A549 (cell line): ENCODE measurements at regions not wholly inside any gene's neighbourhood (a gene's known extent, or its start where the extent isn't known, plus 50 kb on each side); places are given as distances from the start of the nearest gene placed in this dataset.

ENCODE experiments used
- ATAC-seq, 2 experiments: fragments of 200-7000 bp in 1 of 2; fragments of >200 bp in 1 of 2; cut with Nextera tagmentation in 1 of 2; cut with Tn5 transposase in 1 of 2; 3 replicates each; pipeline versions ENCODE4 v1.8.0 to v1.9.1; 2018 to 2020; ENCODE audit warnings: mild to moderate bottlenecking in 1 of 2, moderate library complexity in 1 of 2
- CTCF ChIA-PET: fragments of 300-600 bp; sonication (Branson Sonifier 250); formaldehyde crosslinking; extraction: SDS; loops from one replicate; lab custom pipeline; 2021; ENCODE audit warnings: antibody characterized with exemption, inconsistent platforms; lab: Yijun Ruan, JAX
- POLR2A ChIA-PET: fragments of 350-600 bp; formaldehyde crosslinking; extraction: SDS; loops from one replicate; lab custom pipeline; 2021; ENCODE audit warnings: antibody characterized with exemption, inconsistent platforms; lab: Yijun Ruan, JAX
- DNase-seq, 2 experiments: peaks; one replicate each; pipeline versions ENCODE4 v3.0.0 to v3.0.0-alpha.2; 2011 to 2016; ENCODE audit warnings: low read depth in 1 of 2, low spot score in 1 of 2
- FAIRE-seq: peaks from 2 replicates; lab custom pipeline; 2011; peaks lifted over from hg19 to GRCh38; lab: Jason Lieb, UNC
- H3K27ac ChIP-seq, 2 experiments: fragments of >200 bp; sonication (Bioruptor Twin); formaldehyde crosslinking; 3 replicates each; pipeline ENCODE4 v1.5.1; 2016 to 2017
- H3K4me1 ChIP-seq: fragments of >200 bp; sonication (Bioruptor Twin); formaldehyde crosslinking; 3 replicates; pipeline ENCODE4 v1.6.1; 2016
- H3K4me2 ChIP-seq: fragments of >200 bp; sonication (Bioruptor Twin); formaldehyde crosslinking; 3 replicates; pipeline ENCODE4 v1.6.1; 2016
- H3K4me3 ChIP-seq: fragments of >200 bp; sonication (Bioruptor Twin); formaldehyde crosslinking; 3 replicates; pipeline ENCODE4 v1.5.1; 2016
- H3K9me3 ChIP-seq: fragments of >200 bp; sonication (Bioruptor Twin); formaldehyde crosslinking; 3 replicates; pipeline ENCODE4 v1.6.1; 2016
- BHLHE40 ChIP-seq: IDR thresholded peaks from 2 replicates; pipeline ENCODE4 v1.6.1; 2012; ENCODE audit warnings: low read depth, low read length, inconsistent platforms
- FOXS1 ChIP-seq: fragments of 250-450 bp; sonication (Bioruptor Pico); IDR thresholded peaks from 2 replicates; pipeline ENCODE4 v1.5.0; 2020; ENCODE audit warnings: mild to moderate bottlenecking, moderate library complexity
- HOXA7 ChIP-seq: fragments of 250-450 bp; sonication (Bioruptor Pico); IDR thresholded peaks from 2 replicates; pipeline ENCODE4 v1.5.0; 2020; ENCODE audit warnings: mild to moderate bottlenecking, moderate library complexity
- JUNB ChIP-seq: fragments of >200 bp; sonication (Bioruptor Twin); formaldehyde crosslinking; IDR thresholded peaks from 2 replicates; pipeline ENCODE4 v1.6.1; 2016
- KDM1A ChIP-seq: fragments of 200-600 bp; sonication (generic); IDR thresholded peaks from 2 replicates; pipeline ENCODE4 v1.6.1; 2016; ENCODE audit warnings: low read depth, mild to moderate bottlenecking
- MAFK ChIP-seq: fragments of 450-650 bp; IDR thresholded peaks from 2 replicates; pipeline ENCODE4 v1.6.1; 2014; ENCODE audit not compliant: partially characterized antibody
- MAZ ChIP-seq: fragments of 150-350 bp; IDR thresholded peaks from 2 replicates; pipeline ENCODE4 v1.6.1; 2014; ENCODE audit warnings: antibody characterized with exemption, low read depth, low read length, borderline replicate concordance
- MYC ChIP-seq: IDR thresholded peaks from 2 replicates; pipeline ENCODE4 v1.6.1; 2012; ENCODE audit warnings: mild to moderate bottlenecking, inconsistent platforms, low read length, improper control_type of control experiment, borderline replicate concordance
- NPAS2 ChIP-seq: fragments of 250-450 bp; sonication (Bioruptor Pico); IDR thresholded peaks from 2 replicates; pipeline ENCODE4 v1.8.0; 2022; ENCODE audit warnings: mild to moderate bottlenecking, moderate library complexity, borderline replicate concordance
- NR3C1 ChIP-seq: fragments of >200 bp; sonication (Bioruptor Twin); formaldehyde crosslinking; IDR thresholded peaks from 3 replicates; pipeline ENCODE4 v1.6.1; 2017
- POLR2AphosphoS2 ChIP-seq: conservative IDR thresholded peaks from 2 replicates; pipeline ENCODE4 v1.6.1; 2012; ENCODE audit warnings: low read length, improper control_type of control experiment, inconsistent platforms
- RNF2 ChIP-seq: fragments of 200-600 bp; sonication (generic); IDR thresholded peaks from 2 replicates; pipeline ENCODE4 v1.6.1; 2016; ENCODE audit warnings: low read depth, mild to moderate bottlenecking, antibody characterized with exemption, moderate library complexity, borderline replicate concordance
- ZNF302 ChIP-seq: fragments of 250-450 bp; sonication (Bioruptor Pico); IDR thresholded peaks from 2 replicates; pipeline ENCODE4 v1.9.0; 2021; ENCODE audit warnings: inconsistent platforms, mild to moderate bottlenecking, moderate library complexity
- ZSCAN20 ChIP-seq: fragments of 250-450 bp; sonication (Bioruptor Pico); IDR thresholded peaks from 2 replicates; pipeline ENCODE4 v1.8.0; 2022; ENCODE audit warnings: mild to moderate bottlenecking, moderate library complexity
- WGBS: methylation state at CpG from one replicate; pipeline ENCODE4 v1.1.6; 2017; ENCODE audit errors: missing lambda C conversion rate; 5-methylcytosine and 5-hydroxymethylcytosine counted together
- TF ChIP-seq, protein P1 (sequence below): IDR thresholded peaks from 2 replicates; pipeline ENCODE4 v1.6.1; 2012; ENCODE audit warnings: low read depth, borderline replicate concordance
- TF ChIP-seq, protein P2 (sequence below): fragments of 200-600 bp; sonication (generic); IDR thresholded peaks from 2 replicates; pipeline ENCODE4 v1.6.1; 2016; ENCODE audit warnings: antibody characterized with exemption, mild to moderate bottlenecking, moderate library complexity
- TF ChIP-seq, protein P3 (sequence below): fragments of >200 bp; sonication (Bioruptor Twin); formaldehyde crosslinking; IDR thresholded peaks from 2 replicates; pipeline ENCODE4 v1.6.1; 2016

DNA sequence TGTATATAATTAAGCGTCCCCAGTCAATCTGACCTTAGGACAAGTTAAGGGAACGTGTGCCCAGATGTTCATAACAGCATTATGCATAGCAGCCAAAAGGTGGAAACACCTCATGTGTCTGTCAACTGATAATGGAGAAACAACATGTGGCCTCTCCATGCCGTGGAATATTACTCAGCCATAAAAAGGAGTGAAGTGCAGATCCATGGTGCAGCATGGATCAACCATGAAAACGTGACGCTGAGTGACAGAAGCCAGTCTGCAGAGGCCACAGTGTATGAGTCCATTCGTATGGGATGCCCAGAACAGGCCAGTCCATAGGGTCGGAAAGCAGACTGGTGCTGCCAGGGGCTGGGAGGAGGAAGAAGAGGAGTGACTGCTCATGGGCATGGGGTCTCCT, 161.0 kb upstream of the CIBAR2 start:
- Histone ChIP-seq H3K4me2 (no peak overlapping the region), H3K9me3 (no peaks in the 10 kb centered on the region), H3K27ac (no peak overlapping the region), H3K4me1 (no peaks in the 10 kb centered on the region), H3K4me3 (no peak overlapping the region)
- ChIA-PET CTCF (interaction anchor here (3.4 to 4.8 kb wide), 2 partner anchors 18 to 24 kb away, joined by 16 to 80 read pairs; no protein-coding TSS in a partner anchor), POLR2A (no interaction called here)
- 76% methylated on average over 7 of the region's 7 CpGs for WGBS
- FAIRE-seq, result no peak
- no peak for DNase-seq
- no peak for ATAC-seq
- TF ChIP-seq HOXA7 (CRISPR knock-in tag), result no peak
- no peak for TF ChIP-seq BHLHE40
- TF ChIP-seq KDM1A, result no peak
- no peak for TF ChIP-seq ZNF302 (CRISPR knock-in tag)
- TF ChIP-seq ZSCAN20 (CRISPR knock-in tag), result no peak
- no peak for TF ChIP-seq MAZ
- TF ChIP-seq NPAS2, result no peak
- TF ChIP-seq, protein P1, sequence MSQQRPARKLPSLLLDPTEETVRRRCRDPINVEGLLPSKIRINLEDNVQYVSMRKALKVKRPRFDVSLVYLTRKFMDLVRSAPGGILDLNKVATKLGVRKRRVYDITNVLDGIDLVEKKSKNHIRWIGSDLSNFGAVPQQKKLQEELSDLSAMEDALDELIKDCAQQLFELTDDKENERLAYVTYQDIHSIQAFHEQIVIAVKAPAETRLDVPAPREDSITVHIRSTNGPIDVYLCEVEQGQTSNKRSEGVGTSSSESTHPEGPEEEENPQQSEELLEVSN, result no peak
- TF ChIP-seq FOXS1 (CRISPR knock-in tag), result no peak
- TF ChIP-seq, protein P2, sequence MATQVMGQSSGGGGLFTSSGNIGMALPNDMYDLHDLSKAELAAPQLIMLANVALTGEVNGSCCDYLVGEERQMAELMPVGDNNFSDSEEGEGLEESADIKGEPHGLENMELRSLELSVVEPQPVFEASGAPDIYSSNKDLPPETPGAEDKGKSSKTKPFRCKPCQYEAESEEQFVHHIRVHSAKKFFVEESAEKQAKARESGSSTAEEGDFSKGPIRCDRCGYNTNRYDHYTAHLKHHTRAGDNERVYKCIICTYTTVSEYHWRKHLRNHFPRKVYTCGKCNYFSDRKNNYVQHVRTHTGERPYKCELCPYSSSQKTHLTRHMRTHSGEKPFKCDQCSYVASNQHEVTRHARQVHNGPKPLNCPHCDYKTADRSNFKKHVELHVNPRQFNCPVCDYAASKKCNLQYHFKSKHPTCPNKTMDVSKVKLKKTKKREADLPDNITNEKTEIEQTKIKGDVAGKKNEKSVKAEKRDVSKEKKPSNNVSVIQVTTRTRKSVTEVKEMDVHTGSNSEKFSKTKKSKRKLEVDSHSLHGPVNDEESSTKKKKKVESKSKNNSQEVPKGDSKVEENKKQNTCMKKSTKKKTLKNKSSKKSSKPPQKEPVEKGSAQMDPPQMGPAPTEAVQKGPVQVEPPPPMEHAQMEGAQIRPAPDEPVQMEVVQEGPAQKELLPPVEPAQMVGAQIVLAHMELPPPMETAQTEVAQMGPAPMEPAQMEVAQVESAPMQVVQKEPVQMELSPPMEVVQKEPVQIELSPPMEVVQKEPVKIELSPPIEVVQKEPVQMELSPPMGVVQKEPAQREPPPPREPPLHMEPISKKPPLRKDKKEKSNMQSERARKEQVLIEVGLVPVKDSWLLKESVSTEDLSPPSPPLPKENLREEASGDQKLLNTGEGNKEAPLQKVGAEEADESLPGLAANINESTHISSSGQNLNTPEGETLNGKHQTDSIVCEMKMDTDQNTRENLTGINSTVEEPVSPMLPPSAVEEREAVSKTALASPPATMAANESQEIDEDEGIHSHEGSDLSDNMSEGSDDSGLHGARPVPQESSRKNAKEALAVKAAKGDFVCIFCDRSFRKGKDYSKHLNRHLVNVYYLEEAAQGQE, result no peak

DNA sequence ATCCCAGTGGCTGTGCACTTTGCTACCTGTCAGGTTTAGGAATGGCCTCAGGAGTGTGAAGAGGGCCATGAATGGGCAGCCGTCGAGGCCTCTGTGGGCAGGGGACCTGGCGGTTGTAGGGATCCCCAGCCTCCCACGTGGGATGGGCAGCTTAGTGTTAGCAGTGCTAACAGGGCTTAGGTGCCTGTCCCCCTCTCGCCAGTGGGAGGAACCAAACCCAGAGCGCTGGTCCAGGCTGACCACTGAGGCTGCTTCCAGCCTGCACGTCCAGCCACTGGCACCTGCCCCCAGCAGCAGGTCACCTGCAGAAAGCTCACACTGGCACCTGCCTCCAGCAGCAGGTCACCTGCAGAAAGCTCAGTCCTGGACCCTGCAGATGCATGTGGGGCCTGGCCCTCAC, 162.2 kb upstream of the CIBAR2 start:
- ChIA-PET POLR2A (no interaction called here), CTCF (interaction anchor here (1.0 to 5.4 kb wide), 27 partner anchors 10 to 445 kb away, joined by 3 to 80 read pairs (median 6); no protein-coding TSS in a partner anchor)
- Histone ChIP-seq H3K4me1 (no peaks in the 10 kb centered on the region), H3K4me3 (no peak overlapping the region), H3K27ac (no peak overlapping the region), H3K9me3 (no peaks in the 10 kb centered on the region), H3K4me2 (no peak overlapping the region)
- TF ChIP-seq JUNB (no peak), NR3C1 (no peak)
- TF ChIP-seq, protein P3, sequence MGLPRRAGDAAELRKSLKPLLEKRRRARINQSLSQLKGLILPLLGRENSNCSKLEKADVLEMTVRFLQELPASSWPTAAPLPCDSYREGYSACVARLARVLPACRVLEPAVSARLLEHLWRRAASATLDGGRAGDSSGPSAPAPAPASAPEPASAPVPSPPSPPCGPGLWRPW, result no peak
- no peak for ATAC-seq
- no peak for FAIRE-seq
- WGBS, result 83% methylated on average over 6 of the region's 7 CpGs
- no peak for DNase-seq

DNA sequence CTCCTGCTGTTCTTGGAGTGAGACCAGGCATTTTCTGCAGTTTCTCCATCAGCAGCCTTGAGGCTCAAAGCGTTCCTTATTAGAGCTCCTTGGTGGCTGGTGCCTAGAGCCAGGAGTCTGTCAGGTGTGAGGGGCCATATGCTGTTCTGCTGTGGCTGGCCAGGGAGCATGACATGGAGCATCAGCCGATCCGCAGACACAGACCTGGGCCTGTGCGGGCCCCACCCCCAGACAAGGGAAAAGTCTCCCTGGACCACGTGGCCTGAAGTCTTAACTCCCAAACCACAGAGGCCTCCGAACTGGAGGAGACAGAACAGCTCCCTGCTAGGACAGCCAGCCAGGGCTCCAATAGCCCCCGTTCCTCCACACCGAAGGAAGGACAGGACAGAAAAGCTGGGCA, 162.7 kb upstream of the CIBAR2 start:
- no peak for FAIRE-seq

More for the DNA sequence above, 162.7 kb upstream of the CIBAR2 start:
- 58% methylated on average over 6 of the region's 8 CpGs for WGBS
- no peak overlapping the region for H3K4me2 ChIP-seq
- ATAC-seq (peak in 1 of 2 experiments; percentile 8; a peak in 2 of 6 replicates), DNase-seq (no peak)
- H3K4me3 ChIP-seq, result no peak overlapping the region
- ChIA-PET POLR2A (no interaction called here), CTCF (interaction anchor here (0.7 to 5.4 kb wide), 50 partner anchors 10 to 587 kb away, joined by 3 to 80 read pairs (median 4); no protein-coding TSS in a partner anchor)
- H3K4me1 ChIP-seq, result no peaks in the 10 kb centered on the region
- TF ChIP-seq RNF2, result no peak
- no peak for TF ChIP-seq MAFK
- no peak for TF ChIP-seq NR3C1
- no peak for TF ChIP-seq POLR2AphosphoS2
- no peak for TF ChIP-seq MYC
- no peaks in the 10 kb centered on the region for H3K9me3 ChIP-seq
- no peak overlapping the region for H3K27ac ChIP-seq
